OCI-LY3 (cell line): ENCODE measurements at regions not wholly inside any gene's neighbourhood (a gene's known extent, or its start where the extent isn't known, plus 50 kb on each side); places are given as distances from the start of the nearest gene placed in this dataset.

Experiments
- H2AFZ ChIP-seq: fragments of 200-600, 300-600 bp; shearing (Covaris generic); 2 replicates; pipeline ENCODE4 v1.6.0; 2014; ENCODE audit warnings: antibody characterized with exemption, low read depth, low read length
- H3K27ac ChIP-seq: fragments of 200-600, 300-600 bp; sonication (generic); 2 replicates; pipeline ENCODE4 v1.5.1; 2014; ENCODE audit warnings: mild to moderate bottlenecking, low read length, moderate library complexity, mixed read lengths
- H3K27me3 ChIP-seq: fragments of 200-600, 300-600 bp; sonication (generic); 2 replicates; pipeline ENCODE4 v1.6.1; 2014; ENCODE audit warnings: low read depth, low read length, mixed read lengths
- H3K36me3 ChIP-seq: fragments of 200-600, 300-600 bp; sonication (generic); replicated peaks from 2 replicates; pipeline ENCODE3; 2014; ENCODE audit warnings: low read depth, low read length, mixed read lengths
- H3K4me1 ChIP-seq: fragments of 300-600, 200-600 bp; sonication (generic); 2 replicates; pipeline ENCODE4 v1.6.1; 2014; ENCODE audit warnings: low read length, mixed read lengths
- H3K4me2 ChIP-seq: fragments of 200-600, 300-600 bp; sonication (generic); 2 replicates; pipeline ENCODE4 v1.6.1; 2014; ENCODE audit warnings: low read length, mixed read lengths
- H3K4me3 ChIP-seq: fragments of 300-600, 200-600 bp; sonication (generic); 2 replicates; pipeline ENCODE4 v1.5.1; 2014; ENCODE audit warnings: antibody characterized with exemption, mild to moderate bottlenecking, low read length, moderate library complexity
- H3K79me2 ChIP-seq: fragments of 300-600, 200-600 bp; shearing (Covaris generic); 2 replicates; pipeline ENCODE4 v1.6.1; 2014; ENCODE audit warnings: mild to moderate bottlenecking, low read length, mixed read lengths
- H3K9ac ChIP-seq: fragments of 300-600, 200-600 bp; shearing (Covaris generic); 2 replicates; pipeline ENCODE4 v1.6.0; 2014; ENCODE audit warnings: mild to moderate bottlenecking, low read length, moderate library complexity
- H3K9me3 ChIP-seq: fragments of 200-600, 300-600 bp; shearing (Covaris generic); 2 replicates; pipeline ENCODE4 v1.6.1; 2014; ENCODE audit warnings: low read length, mixed read lengths; ENCODE audit not compliant: insufficient read depth
- H4K20me1 ChIP-seq: fragments of 200-600, 300-600 bp; sonication (generic); 2 replicates; pipeline ENCODE4 v1.6.1; 2016; ENCODE audit warnings: low read length, mixed read lengths; ENCODE audit not compliant: insufficient read depth
- CTCF ChIP-seq: fragments of 200-600, 300-600 bp; sonication (generic); IDR thresholded peaks from 2 replicates; pipeline ENCODE4 v1.5.1; 2014; ENCODE audit warnings: antibody characterized with exemption, low read length, low read depth
- EZH2phosphoT487 ChIP-seq: fragments of 200-600 bp; shearing (Covaris generic); IDR thresholded peaks from 2 replicates; pipeline ENCODE4 v1.6.1; 2018; ENCODE audit warnings: antibody characterized with exemption, mixed run types, low read depth

GRCh38 chr3:66581256-66581655 is 80.4 kb upstream of the LRIG1 start:
- no peaks in the 10 kb centered on the region for H3K9me3 ChIP-seq
- no peaks in the 10 kb centered on the region for H3K36me3 ChIP-seq
- H3K4me3 ChIP-seq = no peak overlapping the region
- H3K9ac ChIP-seq = no peak overlapping the region
- H4K20me1 ChIP-seq = no peaks in the 10 kb centered on the region
- H3K79me2 ChIP-seq = no peaks in the 10 kb centered on the region
- H3K27me3 ChIP-seq = peaks cover 11% of the 10 kb centered on the region; the same call in 1 of the 2 replicates
- no peak for TF ChIP-seq CTCF
- no peak for TF ChIP-seq EZH2phosphoT487
- H3K4me2 ChIP-seq = no peak overlapping the region
- no peak overlapping the region for H2AFZ ChIP-seq
- no peaks in the 10 kb centered on the region for H3K4me1 ChIP-seq
- H3K27ac ChIP-seq = no peak overlapping the region

- Histone ChIP-seq H3K4me2 (no peak overlapping the region), H3K4me3 (no peak overlapping the region), H3K79me2 (no peaks in the 10 kb centered on the region), H3K36me3 (no peaks in the 10 kb centered on the region), H3K27me3 (peaks cover 11% of the 10 kb centered on the region; the same call in 1 of the 2 replicates), H4K20me1 (no peaks in the 10 kb centered on the region), H3K9ac (no peak overlapping the region), H3K4me1 (no peaks in the 10 kb centered on the region), H3K9me3 (no peaks in the 10 kb centered on the region), H2AFZ (no peak overlapping the region), H3K27ac (no peak overlapping the region)
- TF ChIP-seq CTCF = no peak
- no peak for TF ChIP-seq EZH2phosphoT487
These were observed 82.0 kb upstream of the LRIG1 start for GRCh38 chr3:66582721-66583423.

GRCh38 chr3:66583424-66584040 is 82.7 kb upstream of the LRIG1 start:
- Histone ChIP-seq H3K9ac (no peak overlapping the region), H3K4me1 (no peaks in the 10 kb centered on the region), H2AFZ (no peak overlapping the region), H3K4me3 (no peak overlapping the region), H3K36me3 (no peaks in the 10 kb centered on the region), H3K27me3 (peaks cover 14% of the 10 kb centered on the region; the same call in 1 of the 2 replicates), H3K9me3 (no peaks in the 10 kb centered on the region), H3K79me2 (no peaks in the 10 kb centered on the region), H3K27ac (no peak overlapping the region), H4K20me1 (no peaks in the 10 kb centered on the region), H3K4me2 (no peak overlapping the region)
- no peak for TF ChIP-seq CTCF
- TF ChIP-seq EZH2phosphoT487 = no peak

GRCh38 chr3:66585520-66586095 is 84.8 kb upstream of the LRIG1 start:
- H4K20me1 ChIP-seq = no peaks in the 10 kb centered on the region
- no peak overlapping the region for H3K4me2 ChIP-seq
- peaks cover 15% of the 10 kb centered on the region; the same call in 1 of the 2 replicates for H3K27me3 ChIP-seq
- H3K4me3 ChIP-seq = no peak overlapping the region
- no peaks in the 10 kb centered on the region for H3K4me1 ChIP-seq
- no peak overlapping the region for H2AFZ ChIP-seq
- no peaks in the 10 kb centered on the region for H3K36me3 ChIP-seq
- H3K9me3 ChIP-seq = no peaks in the 10 kb centered on the region
- H3K79me2 ChIP-seq = no peaks in the 10 kb centered on the region
- TF ChIP-seq CTCF = no peak
- TF ChIP-seq EZH2phosphoT487 = no peak
- H3K9ac ChIP-seq = no peak overlapping the region
- no peak overlapping the region for H3K27ac ChIP-seq
